Parathyroid adenoma (tissue), 2 donors: ENCODE measurements at regions not wholly inside any gene's neighbourhood (a gene's known extent, or its start where the extent isn't known, plus 50 kb on each side); places are given as distances from the start of the nearest gene placed in this dataset.

ENCODE experiments used
- H2AFZ ChIP-seq: fragments of 300-600 bp; sonication (generic); one replicate; pipeline ENCODE4 v1.7.0; 2017; ENCODE audit warnings: antibody characterized with exemption, mild to moderate bottlenecking
- H3K27ac ChIP-seq: fragments of 300-600 bp; sonication (generic); one replicate; pipeline ENCODE4 v1.7.0; 2017
- H3K27me3 ChIP-seq: fragments of 300-600 bp; sonication (generic); one replicate; pipeline ENCODE4 v1.7.0; 2017; ENCODE audit warnings: low read length; ENCODE audit not compliant: control insufficient read depth, insufficient read depth
- H3K36me3 ChIP-seq: fragments of 300-600 bp; sonication (generic); one replicate; pipeline ENCODE4 v1.7.0; 2017; ENCODE audit warnings: low read length; ENCODE audit not compliant: control insufficient read depth, insufficient read depth
- H3K4me1 ChIP-seq: fragments of 300-600 bp; sonication (generic); one replicate; pipeline ENCODE4 v1.7.0; 2017; ENCODE audit warnings: control low read depth
- H3K4me2 ChIP-seq: fragments of 300-600 bp; sonication (generic); one replicate; pipeline ENCODE4 v1.7.0; 2017; ENCODE audit warnings: low read length
- H3K4me3 ChIP-seq: fragments of 300-600 bp; sonication (generic); one replicate; pipeline ENCODE4 v1.7.0; 2017; ENCODE audit warnings: low read depth, low read length
- H3K79me2 ChIP-seq: fragments of 300-600 bp; sonication (generic); one replicate; pipeline ENCODE4 v1.7.0; 2017; ENCODE audit warnings: control low read depth
- H3K9ac ChIP-seq: fragments of 300-600 bp; sonication (generic); one replicate; pipeline ENCODE4 v1.7.0; 2017; ENCODE audit warnings: mild to moderate bottlenecking
- H3K9me3 ChIP-seq: fragments of 300-600 bp; sonication (generic); one replicate; pipeline ENCODE4 v1.7.0; 2017; ENCODE audit warnings: low read length; ENCODE audit not compliant: control insufficient read depth
- TF ChIP-seq, protein P1 (sequence below): fragments of 300-600 bp; sonication (generic); IDR thresholded peaks from one replicate; pipeline ENCODE4 v1.7.0; 2017; ENCODE audit warnings: antibody characterized with exemption, mild to moderate bottlenecking
- donor health status: primary hyperparathyroidism.

DNA sequence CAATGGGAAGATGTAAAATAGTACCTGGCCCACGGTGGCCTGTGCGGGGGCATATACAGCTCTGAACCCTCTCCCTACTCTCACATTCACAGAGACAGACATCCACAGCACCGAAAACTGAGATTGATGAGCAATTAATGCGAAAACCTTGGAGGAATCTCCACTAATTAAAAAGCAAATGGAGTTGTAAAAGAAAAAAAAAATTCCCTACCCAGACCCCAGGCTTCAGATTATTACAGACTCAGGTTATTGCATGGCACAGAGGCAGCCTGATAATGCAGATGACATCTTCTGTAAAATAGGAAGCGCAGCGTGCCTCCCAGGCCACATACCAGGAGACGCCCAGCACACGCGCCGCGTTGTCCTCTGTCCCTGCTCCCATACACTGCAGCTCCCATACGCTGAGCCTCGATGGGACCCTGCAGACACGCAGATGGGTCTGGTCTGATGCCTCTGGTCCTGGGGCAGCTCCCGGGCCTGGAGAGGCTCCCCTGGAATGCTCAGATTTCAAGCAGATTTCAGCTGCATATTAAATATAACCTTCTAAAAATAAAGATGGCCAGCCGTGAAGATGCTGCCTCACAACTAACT is 496.1 kb upstream of the MYT1L start:
- Histone ChIP-seq H3K9me3 (no peaks in the 10 kb centered on the region), H3K4me3 (no peak overlapping the region), H3K36me3 (no peaks in the 10 kb centered on the region), H3K79me2 (no peaks in the 10 kb centered on the region), H3K27ac (no peak overlapping the region), H3K4me1 (peaks cover 10% of the 10 kb centered on the region), H3K9ac (no peak overlapping the region), H3K4me2 (no peak overlapping the region), H3K27me3 (no peaks in the 10 kb centered on the region), H2AFZ (no peak overlapping the region)
- TF ChIP-seq, protein P1, sequence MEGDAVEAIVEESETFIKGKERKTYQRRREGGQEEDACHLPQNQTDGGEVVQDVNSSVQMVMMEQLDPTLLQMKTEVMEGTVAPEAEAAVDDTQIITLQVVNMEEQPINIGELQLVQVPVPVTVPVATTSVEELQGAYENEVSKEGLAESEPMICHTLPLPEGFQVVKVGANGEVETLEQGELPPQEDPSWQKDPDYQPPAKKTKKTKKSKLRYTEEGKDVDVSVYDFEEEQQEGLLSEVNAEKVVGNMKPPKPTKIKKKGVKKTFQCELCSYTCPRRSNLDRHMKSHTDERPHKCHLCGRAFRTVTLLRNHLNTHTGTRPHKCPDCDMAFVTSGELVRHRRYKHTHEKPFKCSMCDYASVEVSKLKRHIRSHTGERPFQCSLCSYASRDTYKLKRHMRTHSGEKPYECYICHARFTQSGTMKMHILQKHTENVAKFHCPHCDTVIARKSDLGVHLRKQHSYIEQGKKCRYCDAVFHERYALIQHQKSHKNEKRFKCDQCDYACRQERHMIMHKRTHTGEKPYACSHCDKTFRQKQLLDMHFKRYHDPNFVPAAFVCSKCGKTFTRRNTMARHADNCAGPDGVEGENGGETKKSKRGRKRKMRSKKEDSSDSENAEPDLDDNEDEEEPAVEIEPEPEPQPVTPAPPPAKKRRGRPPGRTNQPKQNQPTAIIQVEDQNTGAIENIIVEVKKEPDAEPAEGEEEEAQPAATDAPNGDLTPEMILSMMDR, result no peak

- Histone ChIP-seq H3K4me2 (no peak overlapping the region), H3K36me3 (no peaks in the 10 kb centered on the region), H3K4me1 (peaks cover 6% of the 10 kb centered on the region), H2AFZ (no peak overlapping the region), H3K9me3 (no peaks in the 10 kb centered on the region), H3K79me2 (no peaks in the 10 kb centered on the region), H3K27ac (no peak overlapping the region), H3K4me3 (no peak overlapping the region), H3K9ac (no peak overlapping the region), H3K27me3 (no peaks in the 10 kb centered on the region)
- TF ChIP-seq, protein P1, result no peak
Observed at GRCh38 chr2:2826621-2827020, 495.5 kb upstream of the MYT1L start.

GRCh38 chr2:2826209-2826551 is 495.1 kb upstream of the MYT1L start:
- Histone ChIP-seq H2AFZ (no peak overlapping the region), H3K4me1 (peaks cover 3% of the 10 kb centered on the region), H3K79me2 (no peaks in the 10 kb centered on the region), H3K4me3 (no peak overlapping the region), H3K36me3 (no peaks in the 10 kb centered on the region), H3K27me3 (no peaks in the 10 kb centered on the region), H3K27ac (no peak overlapping the region), H3K4me2 (no peak overlapping the region), H3K9ac (no peak overlapping the region), H3K9me3 (no peaks in the 10 kb centered on the region)
- TF ChIP-seq, protein P1, result no peak

DNA sequence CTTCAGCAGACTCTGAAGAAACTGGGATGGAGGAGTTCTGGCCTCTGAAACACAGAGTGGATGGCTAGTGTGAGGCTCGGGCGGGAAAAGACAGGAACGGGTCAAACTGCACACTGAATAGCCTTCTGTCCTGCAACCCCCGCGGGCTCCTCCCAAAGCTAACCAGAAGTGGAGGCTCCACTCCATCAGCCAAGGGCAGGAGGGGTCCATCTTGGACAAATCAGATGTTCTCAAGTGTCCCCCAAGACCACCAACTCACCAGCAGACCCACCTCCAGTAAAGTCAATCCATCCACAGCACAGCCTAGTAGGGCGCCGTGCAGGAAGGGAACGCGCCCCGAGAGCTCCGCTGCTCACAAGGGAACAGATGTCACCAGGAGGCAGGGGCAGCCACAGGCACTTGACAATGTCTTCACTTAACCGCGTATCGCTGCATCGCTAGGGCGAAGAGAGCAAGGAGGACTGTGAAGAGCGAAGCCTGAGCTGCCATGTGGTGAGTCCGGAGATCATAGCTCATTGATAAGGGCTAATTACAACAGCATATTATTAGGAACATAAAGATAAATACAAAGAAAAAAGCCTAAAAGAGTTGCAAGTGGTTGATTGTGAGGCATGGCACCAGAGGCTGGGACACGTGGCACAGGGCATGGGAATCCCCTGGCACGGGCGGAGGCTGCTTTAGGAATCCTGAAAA is 494.6 kb upstream of the MYT1L start:
- no peak overlapping the region for H3K4me2 ChIP-seq
- no peak overlapping the region for H3K4me3 ChIP-seq
- no peaks in the 10 kb centered on the region for H3K79me2 ChIP-seq
- no peak overlapping the region for H3K27ac ChIP-seq
- no peaks in the 10 kb centered on the region for H3K27me3 ChIP-seq
- TF ChIP-seq, protein P1, result no peak
- no peak overlapping the region for H2AFZ ChIP-seq
- H3K9ac ChIP-seq, result no peak overlapping the region
- peaks cover 3% of the 10 kb centered on the region for H3K4me1 ChIP-seq
- H3K9me3 ChIP-seq, result no peaks in the 10 kb centered on the region
- H3K36me3 ChIP-seq, result no peaks in the 10 kb centered on the region

DNA sequence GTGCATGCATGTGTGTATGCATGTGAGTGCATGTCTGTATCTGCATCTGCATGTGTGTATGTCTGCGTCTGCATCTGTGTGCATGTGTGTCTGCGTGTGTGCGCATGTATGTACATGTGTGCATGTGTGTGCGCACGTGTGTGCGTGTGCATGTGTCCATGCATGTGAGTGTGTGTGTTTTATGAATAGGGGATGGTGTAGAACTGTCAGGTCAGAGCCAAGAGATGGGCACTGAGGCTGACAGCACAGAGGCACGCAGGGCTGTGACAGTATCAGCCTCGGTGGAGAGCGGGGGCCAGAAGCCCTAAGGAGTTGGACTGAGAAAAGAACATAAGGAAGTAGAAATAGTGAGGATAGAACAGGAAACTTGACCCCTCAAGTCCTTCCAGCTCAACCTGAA is 494.0 kb upstream of the MYT1L start:
- Histone ChIP-seq H3K9ac (no peak overlapping the region), H3K36me3 (no peaks in the 10 kb centered on the region), H3K4me3 (no peak overlapping the region), H3K9me3 (no peaks in the 10 kb centered on the region), H3K79me2 (no peaks in the 10 kb centered on the region), H3K27ac (no peak overlapping the region), H3K27me3 (no peaks in the 10 kb centered on the region), H2AFZ (no peak overlapping the region), H3K4me2 (no peak overlapping the region), H3K4me1 (peaks cover 3% of the 10 kb centered on the region)
- TF ChIP-seq, protein P1, result no peak
